Upper lobe of right lung (tissue), 1 donor: ENCODE measurements at regions not wholly inside any gene's neighbourhood (a gene's known extent, or its start where the extent isn't known, plus 50 kb on each side); places are given as distances from the start of the nearest gene placed in this dataset.

Experiments used
- ATAC-seq: fragments of 200-7000 bp; cut with Tn5 transposase; one replicate; pipeline ENCODE4 v1.9.1; 2020; ENCODE audit warnings: mild to moderate bottlenecking, moderate library complexity
- DNase-seq: peaks from one replicate; pipeline ENCODE4 v3.0.0-alpha.2; 2020
- H3K27ac ChIP-seq: fragments of 200-600 bp; one replicate; pipeline ENCODE4 v1.8.0; 2022
- H3K27me3 ChIP-seq: fragments of 200-600 bp; one replicate; pipeline ENCODE4 v1.8.0; 2022; ENCODE audit warnings: mild to moderate bottlenecking
- H3K36me3 ChIP-seq: fragments of 200-600 bp; one replicate; pipeline ENCODE4 v1.8.0; 2022
- H3K4me1 ChIP-seq: fragments of 200-600 bp; one replicate; pipeline ENCODE4 v1.8.0; 2022
- H3K4me3 ChIP-seq: fragments of 200-600 bp; one replicate; pipeline ENCODE4 v1.8.0; 2022; ENCODE audit warnings: mild to moderate bottlenecking
- H3K9me3 ChIP-seq: fragments of 200-600 bp; one replicate; pipeline ENCODE4 v1.8.0; 2022
- CTCF ChIP-seq: fragments of 200-600 bp; IDR thresholded peaks from one replicate; pipeline ENCODE4 v1.8.0; 2022; ENCODE audit warnings: antibody characterized with exemption
- intact Hi-C: fragments of 100-400 bp; cut with DNase I; formaldehyde crosslinking; loops from one replicate; pipeline ENCODE4 v1.11.0; 2022
- donor health status: DM: no; HTN: yes; CAD: no; lungs with severe emphysema.

GRCh38 chr20:60125513-60125912, 167.3 kb downstream of the CDH26 start:
- no peaks in the 10 kb centered on the region for H3K9me3 ChIP-seq
- no peaks in the 10 kb centered on the region for H3K27me3 ChIP-seq
- DNase-seq (no peak), ATAC-seq (no peak)
- no peak overlapping the region for H3K4me3 ChIP-seq
- no peaks in the 10 kb centered on the region for H3K36me3 ChIP-seq
- H3K4me1 ChIP-seq = no peaks in the 10 kb centered on the region
- intact Hi-C loops = no loop called here
- no peak overlapping the region for H3K27ac ChIP-seq
- no peak for TF ChIP-seq CTCF

GRCh38 chr20:60126975-60127374, 168.8 kb downstream of the CDH26 start:
- no peak for DNase-seq
- Histone ChIP-seq H3K4me3 (no peak overlapping the region), H3K9me3 (no peaks in the 10 kb centered on the region), H3K27me3 (no peaks in the 10 kb centered on the region), H3K4me1 (no peaks in the 10 kb centered on the region), H3K36me3 (no peaks in the 10 kb centered on the region), H3K27ac (no peak overlapping the region)
- ATAC-seq = no peak
- intact Hi-C loops = no loop called here
- no peak for TF ChIP-seq CTCF

DNA sequence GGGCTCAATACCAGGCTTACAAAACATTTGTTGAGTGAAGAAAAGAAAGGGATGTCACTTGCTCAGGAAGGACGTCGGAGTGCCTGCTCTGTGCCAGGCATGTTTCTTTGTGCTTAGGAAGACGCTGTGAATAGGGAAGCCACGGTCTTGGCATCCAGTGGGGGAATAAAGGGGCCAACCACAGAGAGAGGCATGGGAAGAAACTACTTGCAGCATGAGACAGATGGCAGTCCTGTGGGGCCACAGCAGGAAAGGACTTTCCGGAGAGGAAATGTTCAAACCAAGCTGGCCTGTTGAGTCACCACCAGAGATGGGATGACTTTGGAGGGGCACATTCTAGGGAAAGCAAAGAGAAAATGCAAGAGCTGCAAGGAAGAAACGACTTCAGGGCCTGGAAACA, 173.2 kb downstream of the CDH26 start:
- H3K4me3 ChIP-seq = no peak overlapping the region
- intact Hi-C loops = no loop called here
- no peaks in the 10 kb centered on the region for H3K9me3 ChIP-seq
- H3K4me1 ChIP-seq = peaks cover 4% of the 10 kb centered on the region
- H3K27ac ChIP-seq = no peak overlapping the region
- DNase-seq = no peak
- no peaks in the 10 kb centered on the region for H3K27me3 ChIP-seq
- ATAC-seq = no peak
- no peaks in the 10 kb centered on the region for H3K36me3 ChIP-seq
- no peak for TF ChIP-seq CTCF

DNA sequence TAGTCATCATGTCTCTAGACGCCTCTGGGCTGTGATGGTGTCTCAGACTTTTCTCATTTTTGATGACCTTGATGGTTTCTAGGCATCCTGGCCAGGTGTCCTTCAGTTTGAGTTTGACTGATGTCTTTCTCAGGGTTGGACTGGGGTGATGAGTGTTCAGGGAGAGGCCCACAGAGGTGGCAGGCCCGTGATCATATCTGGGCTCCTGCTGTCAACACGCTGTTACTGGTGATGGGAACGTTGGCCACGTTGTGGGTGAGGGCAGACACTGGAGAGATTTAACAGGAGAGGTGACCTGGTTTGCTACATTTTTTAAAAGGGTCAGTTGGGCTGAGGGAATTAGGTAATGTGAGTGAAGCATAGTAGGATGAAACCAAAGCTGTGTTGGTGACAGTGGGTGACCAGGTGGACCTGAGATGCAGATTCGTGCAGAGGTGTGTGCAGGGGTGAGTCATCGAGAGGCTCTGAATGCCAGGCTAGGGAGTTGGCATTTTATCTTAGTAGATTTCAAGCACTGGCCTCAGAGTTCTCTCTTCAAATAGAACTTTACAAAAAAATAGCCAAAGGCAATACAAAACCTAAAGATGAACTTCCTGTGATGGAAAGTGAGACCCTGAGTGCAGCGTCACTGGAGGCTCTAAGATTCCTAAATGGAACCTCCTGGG, 174.1 kb downstream of the CDH26 start:
- peak; percentile 35 for ATAC-seq

GRCh38 chr20:60132827-60133670, 174.8 kb downstream of the CDH26 start:
- no peak for ATAC-seq
- Histone ChIP-seq H3K4me1 (peaks cover 4% of the 10 kb centered on the region), H3K36me3 (no peaks in the 10 kb centered on the region), H3K27ac (no peak overlapping the region), H3K9me3 (no peaks in the 10 kb centered on the region), H3K27me3 (no peaks in the 10 kb centered on the region), H3K4me3 (no peak overlapping the region)
- DNase-seq = no peak
- TF ChIP-seq CTCF = no peak
- intact Hi-C loops = no loop called here

More for the DNA sequence above, 174.1 kb downstream of the CDH26 start:
- Histone ChIP-seq H3K4me3 (no peak overlapping the region), H3K9me3 (no peaks in the 10 kb centered on the region), H3K27ac (no peak overlapping the region), H3K36me3 (no peaks in the 10 kb centered on the region), H3K4me1 (peaks cover 4% of the 10 kb centered on the region), H3K27me3 (no peaks in the 10 kb centered on the region)
- DNase-seq = no peak
- no peak for TF ChIP-seq CTCF
- intact Hi-C loops = no loop called here
